ENCODE measurements at regions not wholly inside any gene's neighbourhood (a gene's known extent, or its start where the extent isn't known, plus 50 kb on each side); places are given as distances from the start of the nearest gene placed in this dataset.

DNA sequence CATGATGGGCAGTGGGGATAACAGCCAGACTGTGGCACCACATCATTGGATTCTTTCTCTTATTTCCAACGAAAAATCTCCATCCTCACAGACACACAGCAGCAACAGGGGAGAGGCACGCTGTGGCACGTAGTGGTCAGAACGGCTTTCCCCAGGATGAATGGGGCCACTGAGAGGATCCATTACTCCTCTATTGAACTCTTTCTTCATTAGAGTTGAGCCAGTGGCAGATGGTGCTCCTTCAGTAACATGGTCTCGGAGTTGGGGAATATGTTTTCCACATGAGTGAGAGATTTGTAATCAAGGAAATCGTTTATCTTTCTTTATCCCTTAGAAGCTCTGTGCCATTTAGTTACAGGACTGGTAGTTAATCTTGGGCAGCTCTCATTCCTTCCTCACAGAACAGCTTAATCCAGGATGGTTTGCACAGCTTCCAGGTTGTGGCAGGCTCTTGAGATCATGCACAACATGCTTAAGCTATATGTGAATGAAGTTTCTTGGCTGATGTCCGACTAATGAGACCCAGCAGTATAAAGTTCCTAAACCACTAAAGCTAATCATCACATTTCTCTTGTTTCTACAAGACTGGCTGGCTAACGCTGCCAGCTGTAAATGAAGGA is 180.5 kb upstream of the SLC10A2 start:
- no peak for TF ChIP-seq CTCF (conservative IDR thresholded peaks at IDR 0.05; ENCODE audit: low read length)
- TF ChIP-seq EZH2phosphoT487 (IDR thresholded peaks at IDR 0.05; ENCODE audit: borderline replicate concordance, low read depth, low read length) = no peak

Data from OCI-LY7 (cell line).